PC-9 (cell line): ENCODE measurements at regions not wholly inside any gene's neighbourhood (a gene's known extent, or its start where the extent isn't known, plus 50 kb on each side); places are given as distances from the start of the nearest gene placed in this dataset.

Source experiments
- CTCF ChIP-seq: fragments of 200-600 bp; sonication (generic); conservative IDR thresholded peaks from 2 replicates; pipeline ENCODE4 v1.6.1; 2017; ENCODE audit warnings: mixed run types, antibody characterized with exemption, mild to moderate bottlenecking, moderate library complexity
- EZH2 ChIP-seq: fragments of 200-600 bp; sonication (generic); IDR thresholded peaks from 2 replicates; pipeline ENCODE4 v1.8.0; 2017; ENCODE audit warnings: antibody characterized with exemption, low read depth

- TF ChIP-seq CTCF, result no peak
- TF ChIP-seq EZH2, result no peak
Measured at GRCh38 chr2:20559277-20559676, 91.6 kb downstream of the HS1BP3 start.
